Neural cell (in vitro differentiated cells): ENCODE measurements at regions not wholly inside any gene's neighbourhood (a gene's known extent, or its start where the extent isn't known, plus 50 kb on each side); places are given as distances from the start of the nearest gene placed in this dataset.
A peak's percentile ranks its signal among the peaks of the same experiment; 100 is the strongest.
"Not testable (repeated sequence)": the region's sequence is repeated elsewhere in the genome, so short reads cannot be mapped to it uniquely, and the experiment has no call there.

Experiments
- H2AFZ ChIP-seq: fragments of 200-600, 300-800 bp; sonication (generic), shearing (Covaris generic); 2 replicates; pipeline ENCODE4 v1.6.0; 2014; ENCODE audit warnings: low read depth, mild to moderate bottlenecking, antibody characterized with exemption, low read length, moderate library complexity
- H3F3A ChIP-seq: fragments of 200-600 bp; shearing (Covaris generic); 2 replicates; pipeline ENCODE4 v1.6.1; 2016; ENCODE audit warnings: mild to moderate bottlenecking, moderate library complexity, mixed read lengths, antibody characterized with exemption, low read length; ENCODE audit not compliant: insufficient read depth, poor library complexity, severe bottlenecking
- H3K27ac ChIP-seq: fragments of 200-600, 300-800 bp; sonication (generic), shearing (Covaris generic); 2 replicates; pipeline ENCODE4 v1.5.1; 2014; ENCODE audit warnings: mild to moderate bottlenecking, low read length, moderate library complexity
- H3K27me3 ChIP-seq: fragments of 300-800, 200-600 bp; sonication (generic), shearing (Covaris generic); 2 replicates; pipeline ENCODE4 v1.6.0; 2014; ENCODE audit warnings: mild to moderate bottlenecking, low read depth, low read length, moderate library complexity; ENCODE audit not compliant: insufficient read depth
- H3K36me3 ChIP-seq: fragments of 300-800, 200-600 bp; sonication (generic), shearing (Covaris generic); 2 replicates; pipeline ENCODE4 v1.5.1; 2014; ENCODE audit warnings: mild to moderate bottlenecking, antibody characterized with exemption, low read length, moderate library complexity; ENCODE audit not compliant: insufficient read depth
- H3K4me2 ChIP-seq: fragments of 300-800, 200-600 bp; sonication (generic), shearing (Covaris generic); 2 replicates; pipeline ENCODE4 v1.6.0; 2014; ENCODE audit warnings: mild to moderate bottlenecking, low read length
- H3K4me3 ChIP-seq: fragments of 300-800, 200-600 bp; sonication (generic), shearing (Covaris generic); 2 replicates; pipeline ENCODE4 v1.5.1; 2014; ENCODE audit warnings: mild to moderate bottlenecking, low read length, moderate library complexity
- H3K79me2 ChIP-seq: fragments of 200-600 bp; shearing (Covaris generic); replicated peaks from 2 replicates; pipeline ENCODE4 v1.6.0; 2014; ENCODE audit warnings: mild to moderate bottlenecking, low read length, moderate library complexity; ENCODE audit not compliant: insufficient read depth
- H3K9ac ChIP-seq: fragments of 300-800, 200-600 bp; sonication (generic), shearing (Covaris generic); 2 replicates; pipeline ENCODE4 v1.6.1; 2016; ENCODE audit warnings: mild to moderate bottlenecking, low read length, mixed read lengths
- H3K9me2 ChIP-seq: fragments of 200-600 bp; shearing (Covaris generic); 2 replicates; pipeline ENCODE4 v1.6.1; 2016; ENCODE audit warnings: mild to moderate bottlenecking, low read length, mixed read lengths; ENCODE audit not compliant: insufficient read depth
- H3K9me3 ChIP-seq: fragments of 200-600, 300-800 bp; sonication (generic), shearing (Covaris generic); 2 replicates; pipeline ENCODE4 v1.6.1; 2016; ENCODE audit warnings: mild to moderate bottlenecking, mixed run types, low read length, moderate library complexity, mixed read lengths
- H4K20me1 ChIP-seq: fragments of 200-600 bp; shearing (Covaris generic); 2 replicates; pipeline ENCODE4 v1.6.1; 2016; ENCODE audit warnings: mild to moderate bottlenecking, mixed run types; ENCODE audit not compliant: insufficient read depth
- CTCF ChIP-seq: fragments of 450-650 bp; IDR thresholded peaks from 2 replicates; pipeline ENCODE4 v1.5.1; 2014; ENCODE audit warnings: antibody characterized with exemption, mild to moderate bottlenecking, moderate library complexity; ENCODE audit not compliant: poor library complexity, severe bottlenecking
- EP300 ChIP-seq: fragments of 450-650 bp; conservative IDR thresholded peaks from 2 replicates; pipeline ENCODE4 v1.6.1; 2014; ENCODE audit warnings: antibody characterized with exemption, mild to moderate bottlenecking, moderate library complexity; ENCODE audit not compliant: poor library complexity, severe bottlenecking
- EZH2 ChIP-seq: fragments of 200-600, 300-800 bp; shearing (Covaris generic), sonication (generic); IDR thresholded peaks from 2 replicates; pipeline ENCODE4 v1.6.1; 2014; ENCODE audit warnings: antibody characterized with exemption, low read length, borderline replicate concordance, mild to moderate bottlenecking; ENCODE audit not compliant: insufficient read depth, poor library complexity, severe bottlenecking
- MXI1 ChIP-seq: fragments of 450-650 bp; conservative IDR thresholded peaks from 2 replicates; pipeline ENCODE4 v1.6.1; 2014; ENCODE audit warnings: antibody characterized with exemption, mild to moderate bottlenecking; ENCODE audit not compliant: poor library complexity, severe bottlenecking
- POLR2AphosphoS5 ChIP-seq: IDR thresholded peaks from 2 replicates; pipeline ENCODE4 v1.6.1; 2012
- RAD21 ChIP-seq: fragments of 450-650 bp; conservative IDR thresholded peaks from 2 replicates; pipeline ENCODE4 v1.6.1; 2014; ENCODE audit warnings: antibody characterized with exemption, mild to moderate bottlenecking, moderate library complexity
- REST ChIP-seq: IDR thresholded peaks from 2 replicates; pipeline ENCODE4 v1.6.1; 2012; ENCODE audit warnings: borderline replicate concordance
- SMC3 ChIP-seq: fragments of 450-650 bp; conservative IDR thresholded peaks from 2 replicates; pipeline ENCODE4 v1.6.1; 2014; ENCODE audit warnings: antibody characterized with exemption, mild to moderate bottlenecking, moderate library complexity; ENCODE audit not compliant: poor library complexity
- TAF1 ChIP-seq: IDR thresholded peaks from 2 replicates; pipeline ENCODE4 v1.6.1; 2012; ENCODE audit warnings: low read depth

- H3K9me2 ChIP-seq = no peaks in the 10 kb centered on the region
- H3K9me3 ChIP-seq = no peaks in the 10 kb centered on the region
- H3K79me2 ChIP-seq = no peaks in the 10 kb centered on the region
- TF ChIP-seq EZH2 (no peak), MXI1 (no peak), CTCF (no peak), RAD21 (no peak), REST (peak; percentile 58), EP300 (peak; percentile 99), SMC3 (no peak), POLR2AphosphoS5 (peak; percentile 99), TAF1 (no peak)
- H3K27ac ChIP-seq = no peak overlapping the region
- no peak overlapping the region for H3K4me2 ChIP-seq
- H4K20me1 ChIP-seq = no peaks in the 10 kb centered on the region
- H3K27me3 ChIP-seq = no peaks in the 10 kb centered on the region
- H3K4me3 ChIP-seq = no peak overlapping the region
- H2AFZ ChIP-seq = no peak overlapping the region
- no peaks in the 10 kb centered on the region for H3F3A ChIP-seq
- no peaks in the 10 kb centered on the region for H3K36me3 ChIP-seq
- no peak overlapping the region for H3K9ac ChIP-seq
These were observed 692.7 kb upstream of the ZNF385D start for GRCh38 chr3:22443571-22444233.

GRCh38 chr3:22445336-22445735 lies 694.3 kb upstream of the ZNF385D start:
- not testable (repeated sequence) for H2AFZ ChIP-seq, H3F3A ChIP-seq, H3K27ac ChIP-seq, H3K27me3 ChIP-seq, H3K4me2 ChIP-seq, H3K9me2 ChIP-seq, H3K9me3 ChIP-seq, H3K36me3 ChIP-seq, H3K4me3 ChIP-seq, H3K79me2 ChIP-seq, H4K20me1 ChIP-seq, H3K9ac ChIP-seq
